Ishikawa (cell line): ENCODE measurements at regions not wholly inside any gene's neighbourhood (a gene's known extent, or its start where the extent isn't known, plus 50 kb on each side); places are given as distances from the start of the nearest gene placed in this dataset.

Experiments used
- CEBPB ChIP-seq: IDR thresholded peaks from 2 replicates; pipeline ENCODE4 v1.6.1; 2012
- CREB1 ChIP-seq: IDR thresholded peaks from 2 replicates; pipeline ENCODE4 v1.6.1; 2012; ENCODE audit warnings: low read depth
- EP300 ChIP-seq: IDR thresholded peaks from 2 replicates; pipeline ENCODE4 v1.6.1; 2012; ENCODE audit warnings: borderline replicate concordance
- FOXM1 ChIP-seq: IDR thresholded peaks from 2 replicates; pipeline ENCODE4 v1.6.1; 2012; ENCODE audit warnings: low read depth, borderline replicate concordance
- MAX ChIP-seq: IDR thresholded peaks from 2 replicates; pipeline ENCODE4 v1.6.1; 2012
- NFIC ChIP-seq: IDR thresholded peaks from 2 replicates; pipeline ENCODE4 v1.6.1; 2012
- RAD21 ChIP-seq: IDR thresholded peaks from 2 replicates; pipeline ENCODE4 v1.6.1; 2012; ENCODE audit warnings: low read depth
- REST ChIP-seq: IDR thresholded peaks from 2 replicates; pipeline ENCODE4 v1.6.1; 2012; ENCODE audit warnings: low read depth, mild to moderate bottlenecking
- TEAD4 ChIP-seq: IDR thresholded peaks from 2 replicates; pipeline ENCODE4 v1.6.1; 2012
- USF1 ChIP-seq: IDR thresholded peaks from 2 replicates; pipeline ENCODE4 v1.6.1; 2012
- YY1 ChIP-seq: IDR thresholded peaks from 2 replicates; pipeline ENCODE4 v1.6.1; 2012; ENCODE audit warnings: low read depth

GRCh38 chr5:26579712-26580111 is 458.7 kb downstream of the CDH9 start:
- TF ChIP-seq FOXM1 (no peak), MAX (no peak), YY1 (no peak), REST (no peak), NFIC (no peak), EP300 (no peak), USF1 (no peak), CREB1 (no peak), CEBPB (no peak), RAD21 (no peak), TEAD4 (no peak)
